Fibroblast of lung (primary cell): ENCODE measurements at regions not wholly inside any gene's neighbourhood (a gene's known extent, or its start where the extent isn't known, plus 50 kb on each side); places are given as distances from the start of the nearest gene placed in this dataset.

Experiments
- CTCF ChIP-seq, 2 donors: IDR thresholded peaks in 1 of 2; conservative IDR thresholded peaks in 1 of 2; 1 replicate in 1 of 2; 2 replicates in 1 of 2; pipeline ENCODE4 v1.5.1; 2011 to 2012; ENCODE audit warnings: low read length in 2 of 2, control low read depth in 1 of 2, inconsistent platforms in 1 of 2, low read depth in 1 of 2, mild to moderate bottlenecking in 1 of 2
- EZH2 ChIP-seq: IDR thresholded peaks from 2 replicates; pipeline ENCODE4 v1.5.1; 2012; ENCODE audit warnings: low read length, control low read depth, mild to moderate bottlenecking; ENCODE audit errors: missing control alignments

GRCh38 chr1:82972841-82973553 lies 1025.9 kb downstream of the TTLL7 start:
- TF ChIP-seq CTCF (conservative IDR thresholded peaks at IDR 0.05 in 1 of 2, IDR thresholded peaks at IDR 0.05 in 1 of 2; ENCODE audit: low read depth in 1 of 2, low read length in 2 of 2) (no peak), EZH2 (no peak)
